HG03045 (cell line): ENCODE measurements at regions not wholly inside any gene's neighbourhood (a gene's known extent, or its start where the extent isn't known, plus 50 kb on each side); places are given as distances from the start of the nearest gene placed in this dataset.

Source experiments
- ATAC-seq: cut with Tn5 transposase; IDR thresholded peaks from one replicate; pipeline ENCODE4 v1.9.1; 2021; ENCODE audit warnings: mild to moderate bottlenecking, moderate library complexity; ENCODE audit not compliant: unreplicated experiment

DNA sequence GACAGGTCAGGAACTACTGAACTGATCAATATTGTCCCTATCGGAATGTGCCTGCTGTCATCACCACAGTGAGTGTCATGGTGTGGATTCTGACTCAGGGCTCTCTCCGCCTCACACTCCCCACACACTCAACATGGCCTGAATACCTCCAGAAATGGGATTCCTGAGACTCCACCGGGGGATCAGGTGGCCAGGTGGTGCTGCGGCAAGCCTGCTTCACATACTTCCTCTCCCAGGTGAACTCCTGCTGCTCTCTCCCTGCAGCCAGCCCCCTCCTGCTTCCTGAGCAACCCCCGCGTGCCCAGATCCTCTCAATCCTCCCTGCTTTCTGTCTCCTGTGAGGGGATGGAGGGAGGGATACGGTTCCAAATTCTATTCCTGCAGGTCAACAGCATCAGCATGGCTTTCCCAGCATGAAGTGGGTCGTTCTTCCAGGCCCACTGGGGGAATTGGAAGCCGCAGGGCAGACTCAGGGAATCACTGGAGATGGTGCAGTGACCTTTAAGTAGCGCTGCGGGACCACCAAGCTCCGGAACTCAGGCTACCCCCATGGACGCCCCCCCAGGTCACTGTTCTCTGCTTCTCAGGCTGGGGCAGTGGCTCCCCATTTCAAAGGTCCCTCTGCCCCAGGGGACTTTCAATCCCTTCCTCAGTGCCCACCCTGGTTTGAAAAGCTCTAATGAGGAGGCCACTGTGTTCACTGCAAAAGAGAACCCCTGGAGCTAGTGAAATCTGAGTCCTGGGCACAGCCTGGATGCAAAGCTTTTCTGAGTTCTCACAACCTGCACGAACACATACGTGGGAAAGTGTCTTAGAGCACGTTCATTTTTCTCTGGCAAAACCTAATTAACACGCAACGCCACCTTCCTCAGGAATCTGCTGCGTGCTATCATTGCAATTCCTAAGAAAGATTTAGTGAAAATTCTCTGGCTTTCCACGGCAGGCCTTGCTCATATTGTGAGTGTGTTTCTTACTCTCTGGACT lies 168.4 kb downstream of the ZFP36L2 start:
- ATAC-seq: no peak

DNA sequence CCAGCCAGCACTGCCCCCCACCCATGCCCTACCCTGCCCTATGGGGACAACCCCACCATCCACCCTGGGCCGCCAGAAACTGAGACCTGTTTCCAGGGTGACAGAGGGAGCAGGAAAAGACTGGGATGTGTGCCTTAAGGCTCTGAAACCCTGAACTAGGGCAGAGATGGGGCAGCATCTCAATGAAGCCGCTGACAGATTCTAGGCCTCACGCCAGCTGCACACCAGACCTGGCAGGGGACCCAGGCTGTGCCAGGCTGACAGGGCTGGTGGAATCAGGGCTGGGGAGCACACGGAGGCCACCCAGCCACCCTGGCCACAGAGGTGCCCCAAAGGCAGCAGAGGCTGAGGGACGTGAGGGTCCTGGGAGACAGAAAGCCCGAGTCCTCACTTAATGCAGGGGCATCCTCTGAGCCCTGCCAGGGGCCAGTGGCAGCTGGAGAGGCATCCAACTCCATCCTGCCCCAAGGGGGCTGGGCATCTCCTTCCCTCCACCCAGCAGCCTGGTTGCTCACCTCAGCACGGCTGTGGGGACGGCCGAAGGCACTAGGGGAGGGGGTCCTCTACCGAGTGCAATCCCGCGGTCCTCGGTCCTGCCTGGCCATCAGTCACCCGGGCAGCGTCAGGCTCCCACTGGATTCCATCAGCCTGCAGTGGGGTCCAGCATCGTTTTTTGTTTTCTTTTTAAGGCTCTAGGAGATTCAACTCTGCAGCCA lies 169.2 kb downstream of the ZFP36L2 start:
- no peak for ATAC-seq

DNA sequence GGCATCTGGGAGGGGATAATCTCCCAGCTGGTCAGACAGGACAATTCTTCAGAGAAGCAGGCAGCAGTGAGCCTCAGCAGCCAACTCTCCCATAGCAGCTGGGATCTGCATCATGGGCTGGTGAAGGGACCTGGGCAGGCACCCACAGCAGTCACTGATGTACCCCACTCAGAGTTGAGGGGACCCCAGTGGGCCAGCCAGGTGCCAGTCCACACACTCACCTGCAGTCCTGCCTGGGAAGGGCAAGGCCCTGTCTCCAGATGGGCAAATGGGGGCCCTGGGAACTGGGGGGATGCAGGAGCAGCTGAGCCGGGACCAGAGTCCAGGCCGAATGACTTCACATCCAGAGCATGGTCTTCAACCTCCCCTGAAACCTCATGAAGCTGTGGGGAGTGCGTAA lies 170.4 kb downstream of the ZFP36L2 start:
- ATAC-seq: no peak

DNA sequence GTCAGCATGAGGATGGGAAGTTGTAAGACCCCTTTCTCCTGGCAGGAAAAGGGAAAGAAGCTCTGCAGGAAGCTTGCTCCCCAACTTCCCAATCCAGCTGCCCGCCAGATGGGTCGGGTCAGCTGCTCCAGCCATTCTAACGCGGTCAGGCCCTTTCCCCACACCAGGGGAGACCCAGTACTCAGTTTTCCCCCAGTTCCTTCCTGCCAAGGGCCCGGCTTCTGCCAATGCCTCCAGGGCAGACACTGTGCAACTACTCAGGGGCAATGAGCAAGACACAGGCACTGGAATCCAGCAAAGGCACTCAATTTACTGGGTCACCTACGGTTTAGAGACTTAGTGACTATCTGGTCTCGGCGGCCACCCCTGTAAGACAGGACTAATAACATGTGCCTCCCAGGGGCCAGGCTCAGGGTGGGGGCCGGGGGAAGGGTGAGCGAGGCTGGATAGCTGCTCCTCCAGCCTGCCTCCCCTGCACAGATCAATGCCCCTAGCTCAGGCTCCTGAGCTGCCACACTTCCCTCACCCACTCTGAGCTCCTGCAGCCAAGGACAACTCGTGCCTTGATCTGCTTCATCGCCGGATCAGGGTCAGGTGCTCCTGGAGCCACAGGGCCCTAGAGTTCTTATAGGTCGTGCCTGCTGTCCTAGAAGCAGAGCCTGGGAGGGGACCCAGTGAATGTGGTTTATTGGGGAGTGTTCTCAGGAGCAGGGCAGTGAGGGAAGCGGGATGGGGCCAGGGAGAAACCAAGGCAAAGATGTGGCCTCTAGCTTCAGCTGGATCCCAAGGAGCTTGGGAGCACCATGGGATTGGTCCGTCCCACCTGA lies 171.1 kb downstream of the ZFP36L2 start:
- no peak for ATAC-seq

DNA sequence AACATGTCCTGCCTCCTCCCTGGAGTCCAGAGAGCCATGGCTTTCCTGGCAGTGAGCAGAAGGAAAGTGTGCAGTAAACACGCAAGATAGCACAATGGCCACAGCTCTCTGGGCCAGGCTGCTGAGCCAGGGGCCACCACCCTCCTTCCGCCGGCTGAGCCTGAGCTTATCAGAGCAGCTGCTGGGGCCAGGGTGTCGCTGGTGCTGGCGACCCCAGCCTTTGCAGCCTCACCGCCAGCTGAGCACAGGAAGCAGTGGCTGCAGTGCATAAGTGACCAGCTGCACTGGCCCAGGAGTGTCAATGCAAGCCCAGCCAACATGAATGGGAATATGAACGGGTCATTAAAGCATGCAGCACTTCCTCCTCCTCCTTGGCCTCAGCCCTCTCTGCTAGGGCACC lies 172.0 kb downstream of the ZFP36L2 start:
- ATAC-seq: no peak

DNA sequence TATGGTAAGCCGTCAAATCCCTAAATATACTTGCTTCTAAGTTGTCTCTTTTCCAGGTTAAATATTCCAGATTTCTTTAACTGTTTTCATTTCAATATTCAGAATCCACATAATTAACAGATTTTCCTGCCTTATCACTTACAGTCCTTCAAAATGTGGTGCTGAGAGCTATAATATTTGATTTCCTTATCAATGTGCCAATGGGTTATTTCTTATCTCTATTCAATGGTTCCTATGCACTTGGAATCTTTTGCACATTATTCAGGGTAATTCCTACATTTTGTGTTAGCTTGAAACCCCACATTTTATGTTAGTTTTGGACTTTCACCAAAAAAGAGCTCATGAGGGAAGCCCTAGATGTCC lies 173.5 kb downstream of the ZFP36L2 start:
- ATAC-seq: no peak

DNA sequence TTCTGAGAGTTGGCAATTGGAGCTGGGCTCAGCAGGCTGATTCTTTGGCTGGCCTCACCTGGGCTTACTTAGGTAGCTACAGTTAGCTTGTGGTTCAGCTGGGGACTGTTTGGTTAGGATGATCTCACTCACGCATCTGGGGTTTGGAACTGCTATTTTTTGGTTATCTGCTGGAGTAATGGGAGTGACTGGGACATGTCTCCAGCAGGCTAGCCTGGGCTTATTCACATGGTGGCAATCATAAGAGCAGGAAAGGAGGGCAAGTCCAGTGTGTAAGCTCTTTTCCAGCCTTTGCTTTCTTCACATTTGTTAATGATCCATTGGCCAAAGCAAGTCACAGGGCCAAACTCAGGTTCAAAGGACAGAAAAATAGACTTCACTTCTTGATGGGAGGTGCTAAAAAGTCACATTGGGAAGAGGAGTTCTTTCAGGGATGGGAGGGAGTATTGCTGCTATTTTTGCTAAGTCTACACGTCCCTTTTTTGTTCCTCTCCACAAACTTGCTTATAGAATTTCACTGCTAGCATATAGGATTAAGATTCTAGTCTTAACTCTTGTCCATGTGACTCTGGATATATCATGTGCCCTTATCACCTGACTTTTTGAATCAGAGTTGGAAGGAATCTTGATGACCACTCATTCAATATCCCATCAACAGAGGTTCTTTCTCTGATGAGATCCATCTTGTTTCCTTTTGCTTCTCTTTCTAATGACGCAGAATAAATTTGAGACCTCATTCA lies 174.0 kb downstream of the ZFP36L2 start:
- no peak for ATAC-seq

DNA sequence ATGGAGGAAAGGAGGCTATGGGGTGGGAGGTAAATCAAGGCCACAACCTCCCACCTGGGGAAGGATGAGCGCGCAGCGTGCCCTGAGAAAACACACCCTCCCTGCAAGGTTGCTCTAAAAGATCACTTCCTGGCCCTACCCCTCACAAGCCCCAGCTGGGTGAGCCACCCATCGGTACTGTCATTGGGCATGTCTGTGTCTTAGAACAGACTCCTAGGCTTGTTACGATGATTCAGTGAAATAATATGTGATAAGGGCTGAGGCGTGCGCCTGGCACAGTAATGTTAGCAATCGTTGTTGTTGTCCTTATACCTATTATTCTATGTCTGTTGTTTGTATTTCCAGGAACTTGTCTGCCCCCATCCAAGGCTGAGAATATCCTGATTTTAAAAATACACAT lies 175.1 kb downstream of the ZFP36L2 start:
- ATAC-seq: no peak

DNA sequence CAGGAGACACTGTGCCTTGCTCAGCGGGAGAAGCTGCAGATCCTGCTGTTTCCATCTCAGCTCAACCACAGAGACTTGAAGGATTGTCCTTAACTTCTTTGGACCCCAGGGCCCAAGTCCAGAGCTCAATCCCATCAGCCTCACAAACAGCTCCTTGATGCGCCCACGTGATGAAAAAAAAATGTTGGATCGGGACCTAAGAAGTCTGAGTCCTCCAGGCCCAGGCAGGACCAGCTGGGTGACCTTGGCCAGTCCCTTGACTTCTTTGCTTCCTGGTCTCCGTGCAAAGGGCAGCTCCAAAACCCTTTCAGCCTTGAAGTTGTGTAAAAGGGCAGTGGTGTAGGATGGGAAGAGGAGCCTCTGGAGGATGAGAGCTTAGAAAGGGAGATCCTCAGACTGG lies 175.5 kb downstream of the ZFP36L2 start:
- ATAC-seq: no peak

DNA sequence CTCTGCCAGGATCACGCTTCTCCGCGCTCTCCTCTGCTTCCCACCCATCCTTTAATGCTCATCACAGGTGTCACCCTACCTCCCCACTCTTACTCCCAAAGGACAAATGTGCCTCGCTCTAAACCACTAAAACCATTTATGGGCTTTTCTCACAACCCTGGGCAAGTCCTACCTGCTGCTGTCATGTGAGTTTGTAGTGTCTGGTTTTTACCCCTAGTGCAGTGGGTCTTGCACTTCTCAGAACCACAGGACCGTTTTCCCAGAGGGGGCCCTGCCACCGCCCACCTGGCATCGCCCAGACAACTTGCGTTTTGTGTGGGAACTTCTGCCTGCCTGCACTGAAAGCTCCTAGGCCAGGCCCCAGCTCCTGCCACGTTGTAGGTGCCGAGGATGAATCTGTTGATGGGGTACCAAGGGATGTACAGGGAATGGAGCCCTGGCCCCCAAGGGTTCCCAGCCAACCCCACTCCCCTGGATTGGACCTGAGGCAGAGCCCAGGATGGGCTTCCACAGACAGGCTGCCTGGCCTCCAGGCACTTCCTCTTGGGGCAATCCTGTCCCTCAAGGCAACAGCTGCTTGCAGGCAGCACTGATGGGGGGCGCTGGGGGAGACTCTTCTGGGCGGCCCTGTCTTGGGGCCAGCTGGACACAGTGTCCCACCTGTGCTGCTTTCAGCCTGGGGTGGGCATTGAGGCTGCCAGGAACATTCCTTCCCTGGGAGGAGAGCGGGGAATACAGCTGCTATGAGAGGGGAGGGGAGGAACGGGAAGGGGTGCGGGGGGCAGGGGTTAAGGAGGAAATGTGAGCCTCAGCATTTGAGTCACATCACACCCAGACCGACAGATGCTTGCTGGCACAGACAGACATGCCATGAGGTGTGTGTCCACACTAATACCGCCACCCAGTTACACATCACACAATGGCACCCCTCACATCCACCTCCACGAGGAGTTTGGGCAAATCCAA lies 176.3 kb downstream of the ZFP36L2 start:
- no peak for ATAC-seq

DNA sequence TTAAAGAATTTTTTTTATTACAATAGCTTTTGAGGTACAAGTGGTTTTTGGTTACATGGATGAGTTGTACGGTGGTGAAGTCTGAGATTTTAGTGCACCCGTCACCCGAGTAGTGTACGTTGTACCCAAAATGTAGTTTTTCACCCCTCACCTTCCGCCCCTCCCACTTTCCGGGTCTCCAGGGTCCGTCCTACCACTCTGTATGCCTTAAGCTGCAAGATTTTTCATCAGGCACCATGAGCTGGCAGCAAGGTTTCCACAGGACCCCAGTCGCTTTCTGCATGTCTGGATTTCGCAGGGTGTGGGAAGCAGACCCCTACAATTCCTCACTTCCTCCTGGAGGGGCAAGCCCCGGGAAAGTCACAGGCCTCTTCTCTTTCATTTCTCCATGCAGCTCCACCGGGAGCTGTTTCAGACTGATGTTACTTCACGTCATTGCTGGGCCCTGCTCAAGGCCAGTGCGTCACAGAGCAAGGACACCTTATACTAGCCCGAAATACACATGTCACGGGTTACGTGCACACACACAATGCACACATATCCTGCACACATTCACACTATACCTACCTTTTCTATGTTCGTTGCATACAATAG lies 179.1 kb downstream of the ZFP36L2 start:
- no peak for ATAC-seq

DNA sequence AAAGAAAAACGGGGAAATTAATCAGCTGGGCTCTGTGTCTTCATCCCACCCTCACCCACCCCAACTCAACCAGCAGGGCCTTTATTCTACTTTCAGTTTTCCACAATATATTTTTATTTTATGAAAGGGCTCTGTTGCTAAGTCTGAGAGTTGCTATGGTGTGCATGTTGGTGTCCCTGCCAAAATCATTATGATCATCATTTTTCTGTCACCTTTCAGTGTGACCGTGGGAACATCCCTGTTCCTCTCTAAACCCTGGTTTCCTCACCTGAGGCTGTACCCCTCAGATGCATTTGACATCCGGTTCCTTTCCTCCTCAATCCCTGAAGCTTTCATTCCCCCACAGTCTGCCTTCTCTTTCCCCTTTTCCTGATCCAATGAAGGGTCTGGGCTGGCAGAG lies 180.5 kb downstream of the ZFP36L2 start:
- ATAC-seq: no peak

DNA sequence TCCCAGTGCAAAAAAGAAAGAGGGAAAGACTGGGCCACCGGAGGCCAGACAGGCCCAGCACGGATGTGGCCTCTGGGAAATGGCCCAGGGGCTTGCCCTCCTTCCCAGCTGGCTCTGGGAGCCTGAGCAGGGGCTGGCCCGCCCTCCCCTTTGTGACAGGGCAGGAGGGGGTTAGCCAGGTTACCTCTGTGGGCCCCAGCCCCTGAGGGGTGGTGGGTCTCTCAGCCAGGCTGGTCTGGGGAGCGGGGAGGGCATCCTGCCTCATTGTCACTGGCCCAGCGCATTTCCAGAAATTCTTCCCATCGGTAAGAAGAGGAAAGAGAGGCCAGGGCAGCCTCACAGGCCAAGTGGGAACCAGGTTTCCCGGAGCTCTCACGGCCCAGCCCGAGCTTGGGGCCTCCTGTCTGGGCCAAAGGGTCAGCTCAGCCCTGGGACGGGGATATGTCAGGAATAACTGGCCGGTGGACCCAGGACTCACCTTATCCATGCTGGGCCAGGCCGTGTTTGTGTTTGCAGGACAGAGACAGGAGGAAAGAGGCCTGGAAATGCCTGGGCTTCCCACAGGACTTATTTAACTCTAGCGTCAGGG lies 182.2 kb downstream of the ZFP36L2 start:
- no peak for ATAC-seq

DNA sequence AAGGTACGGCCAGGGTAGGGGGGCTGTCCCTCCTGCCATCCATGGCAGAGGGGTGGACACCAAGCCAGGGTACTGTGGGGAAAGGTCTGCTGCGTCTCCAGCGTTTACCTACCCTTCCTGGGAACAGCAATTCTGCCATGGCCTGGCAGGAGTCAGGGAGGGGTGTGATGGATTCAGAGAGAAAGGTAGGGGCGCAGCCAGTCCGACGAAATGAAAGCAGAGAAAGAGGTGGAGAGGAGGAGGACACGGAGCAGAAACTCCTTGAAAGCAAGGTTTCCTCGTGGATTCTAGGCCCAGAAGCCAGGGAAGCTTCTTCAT lies 182.9 kb downstream of the ZFP36L2 start:
- no peak for ATAC-seq

DNA sequence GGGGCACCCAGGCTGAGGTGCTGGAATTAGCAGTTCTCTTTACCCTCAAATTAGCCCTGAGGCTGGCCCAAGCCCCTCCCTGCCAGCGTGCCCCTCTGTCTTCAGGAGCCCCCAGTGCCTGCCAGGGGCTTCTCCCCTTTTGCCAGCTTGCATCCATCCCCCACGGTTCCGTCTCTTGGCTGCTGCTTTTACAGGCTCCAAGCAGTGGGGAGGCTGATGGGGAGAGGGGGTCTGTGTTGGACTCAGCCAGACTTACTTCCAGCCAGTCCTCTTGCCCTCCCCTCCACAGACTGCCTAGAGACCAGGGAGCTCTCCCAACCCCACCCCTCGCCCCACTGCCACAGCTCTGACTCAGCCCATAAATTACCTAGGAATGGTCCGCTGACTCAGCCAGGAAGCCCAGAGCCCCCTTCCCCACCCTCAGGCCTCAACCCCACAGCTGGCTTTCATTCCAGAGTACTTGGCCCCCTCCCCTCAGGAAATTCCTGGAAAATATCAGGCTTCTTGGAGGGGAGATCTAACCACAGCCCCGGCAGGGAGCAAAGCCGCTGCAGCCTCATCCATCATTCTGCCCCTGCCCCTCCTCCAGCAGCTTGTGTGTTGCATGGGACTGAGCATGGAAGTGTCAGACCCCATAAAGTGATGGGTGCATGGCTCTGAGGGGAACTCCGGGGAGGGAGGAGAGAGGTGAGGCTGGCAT lies 184.6 kb downstream of the ZFP36L2 start:
- no peak for ATAC-seq

DNA sequence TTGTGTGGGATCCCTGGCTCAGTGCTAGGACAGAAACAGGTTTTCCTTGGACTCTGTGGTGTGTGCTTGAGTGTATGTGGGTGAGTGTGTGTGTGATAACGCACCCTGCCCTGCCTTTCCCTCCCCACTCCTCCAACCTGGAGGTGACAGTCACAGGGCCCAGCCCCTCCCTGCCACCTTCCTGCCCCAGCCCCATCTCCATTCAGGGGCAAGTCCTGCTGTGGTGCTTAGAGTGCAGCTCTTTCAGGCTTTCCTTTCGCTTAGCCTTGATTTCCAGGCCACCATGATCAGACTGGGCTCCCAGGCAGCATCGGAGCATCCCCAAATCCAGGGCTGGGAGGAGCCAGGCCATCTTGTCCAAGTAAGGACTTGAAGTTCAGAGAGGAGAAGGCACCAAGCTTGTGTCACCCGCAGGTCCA lies 185.2 kb downstream of the ZFP36L2 start:
- ATAC-seq: no peak

DNA sequence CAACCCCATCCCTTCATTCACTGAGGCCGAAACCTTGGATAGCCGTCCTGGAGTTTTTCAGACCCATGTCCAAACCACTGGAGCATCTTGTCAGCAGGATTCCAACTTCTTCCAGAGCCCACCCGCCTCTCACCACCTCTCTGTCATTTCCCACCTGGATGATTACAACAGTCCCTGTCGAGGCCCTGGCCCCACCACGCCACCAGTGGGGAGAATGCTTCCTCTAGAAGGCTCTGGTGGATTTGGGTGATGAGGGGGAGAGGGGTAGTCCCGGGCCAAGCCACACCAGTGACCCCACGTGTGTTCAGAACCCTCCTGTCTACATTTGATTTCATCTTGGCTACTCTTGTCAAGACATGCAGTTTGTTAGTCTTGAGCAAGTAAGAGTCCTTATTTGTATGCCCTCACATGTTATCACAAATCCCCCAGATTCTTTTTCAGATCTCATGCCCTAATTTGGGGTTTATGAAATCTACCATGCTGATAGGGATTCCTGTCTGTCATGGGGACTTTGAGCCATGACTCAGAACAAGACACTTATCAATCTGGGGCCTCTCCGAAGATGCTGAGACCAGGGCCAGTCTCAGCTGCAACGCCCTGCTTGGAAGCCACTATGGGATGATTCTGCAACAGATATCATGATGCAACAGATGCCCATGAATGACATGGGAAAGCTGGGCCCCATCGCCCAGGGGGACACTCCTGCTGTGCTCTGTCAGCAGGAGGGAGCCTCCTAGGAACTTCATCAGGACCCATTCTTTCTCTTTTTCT lies 186.1 kb downstream of the ZFP36L2 start:
- no peak for ATAC-seq
